GM10248 (cell line): ENCODE measurements at regions not wholly inside any gene's neighbourhood (a gene's known extent, or its start where the extent isn't known, plus 50 kb on each side); places are given as distances from the start of the nearest gene placed in this dataset.

Experiments
- CTCF ChIA-PET: fragments of 300-600 bp; sonication (Branson Sonifier 250); formaldehyde crosslinking; extraction: SDS; loops from one replicate; lab custom pipeline; 2021; ENCODE audit warnings: antibody characterized with exemption; lab: Yijun Ruan, JAX
- POLR2A ChIA-PET: fragments of 350-650 bp; sonication (Branson Sonifier 250); formaldehyde crosslinking; extraction: SDS; loops from one replicate; lab custom pipeline; 2020; ENCODE audit warnings: antibody characterized with exemption; lab: Yijun Ruan, JAX
- DNase-seq: peaks from one replicate; pipeline ENCODE4 v3.0.0; 2012; ENCODE audit errors: extremely low spot score
- TF ChIP-seq, protein P1 (sequence below): IDR thresholded peaks from 2 replicates; pipeline ENCODE4 v1.5.1; 2012; ENCODE audit warnings: mild to moderate bottlenecking, low read depth; ENCODE audit errors: extremely low read depth, missing control alignments, control extremely low read depth

DNA sequence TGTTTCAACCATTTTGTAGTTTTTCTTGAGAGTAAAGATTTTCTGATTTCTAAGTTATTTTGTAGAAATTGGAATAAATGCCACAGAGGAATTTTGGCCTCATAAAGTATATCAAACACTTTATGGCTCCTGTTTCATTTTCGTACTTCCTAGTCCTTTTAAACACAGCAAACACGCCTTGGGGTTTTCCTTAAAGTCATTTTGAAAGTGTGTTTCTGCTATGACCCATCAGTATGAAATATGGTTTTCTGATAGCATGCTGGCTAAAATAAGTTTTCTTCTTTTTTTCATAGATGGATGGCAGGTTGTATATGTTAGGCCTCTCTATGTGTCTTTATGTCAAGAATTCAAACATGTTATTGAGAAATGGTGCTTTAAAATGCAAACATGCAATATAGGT, 940.1 kb upstream of the TMPRSS15 start:
- TF ChIP-seq, protein P1, sequence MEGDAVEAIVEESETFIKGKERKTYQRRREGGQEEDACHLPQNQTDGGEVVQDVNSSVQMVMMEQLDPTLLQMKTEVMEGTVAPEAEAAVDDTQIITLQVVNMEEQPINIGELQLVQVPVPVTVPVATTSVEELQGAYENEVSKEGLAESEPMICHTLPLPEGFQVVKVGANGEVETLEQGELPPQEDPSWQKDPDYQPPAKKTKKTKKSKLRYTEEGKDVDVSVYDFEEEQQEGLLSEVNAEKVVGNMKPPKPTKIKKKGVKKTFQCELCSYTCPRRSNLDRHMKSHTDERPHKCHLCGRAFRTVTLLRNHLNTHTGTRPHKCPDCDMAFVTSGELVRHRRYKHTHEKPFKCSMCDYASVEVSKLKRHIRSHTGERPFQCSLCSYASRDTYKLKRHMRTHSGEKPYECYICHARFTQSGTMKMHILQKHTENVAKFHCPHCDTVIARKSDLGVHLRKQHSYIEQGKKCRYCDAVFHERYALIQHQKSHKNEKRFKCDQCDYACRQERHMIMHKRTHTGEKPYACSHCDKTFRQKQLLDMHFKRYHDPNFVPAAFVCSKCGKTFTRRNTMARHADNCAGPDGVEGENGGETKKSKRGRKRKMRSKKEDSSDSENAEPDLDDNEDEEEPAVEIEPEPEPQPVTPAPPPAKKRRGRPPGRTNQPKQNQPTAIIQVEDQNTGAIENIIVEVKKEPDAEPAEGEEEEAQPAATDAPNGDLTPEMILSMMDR, result no peak
- DNase-seq, result no peak
- CTCF ChIA-PET, result no interaction called here
- POLR2A ChIA-PET, result no interaction called here

DNA sequence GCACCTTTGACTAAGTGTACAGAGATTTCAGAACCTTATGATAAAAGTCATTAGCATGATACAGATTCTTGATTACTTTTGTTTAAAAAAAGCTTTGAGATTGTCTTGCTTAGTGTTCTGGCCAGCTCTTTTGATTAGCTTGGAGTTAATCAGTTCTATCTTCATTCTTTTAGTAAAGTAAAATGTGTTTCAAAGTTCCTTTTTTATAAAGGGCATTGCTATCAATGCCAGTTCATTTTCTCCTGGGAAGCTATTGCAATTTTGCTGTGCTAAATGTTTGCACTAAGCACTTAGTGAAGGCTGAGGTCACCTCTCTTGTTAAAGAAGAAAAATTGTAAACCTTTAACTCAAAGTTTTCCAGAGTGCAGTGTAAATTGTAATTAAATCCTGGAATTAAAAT, 946.7 kb upstream of the TMPRSS15 start:
- CTCF ChIA-PET, result interaction anchor here (0.7 to 1.1 kb wide), 3 partner anchors 23 to 107 kb away, joined by 3 read pairs; no protein-coding TSS in a partner anchor
- POLR2A ChIA-PET, result no interaction called here

DNA sequence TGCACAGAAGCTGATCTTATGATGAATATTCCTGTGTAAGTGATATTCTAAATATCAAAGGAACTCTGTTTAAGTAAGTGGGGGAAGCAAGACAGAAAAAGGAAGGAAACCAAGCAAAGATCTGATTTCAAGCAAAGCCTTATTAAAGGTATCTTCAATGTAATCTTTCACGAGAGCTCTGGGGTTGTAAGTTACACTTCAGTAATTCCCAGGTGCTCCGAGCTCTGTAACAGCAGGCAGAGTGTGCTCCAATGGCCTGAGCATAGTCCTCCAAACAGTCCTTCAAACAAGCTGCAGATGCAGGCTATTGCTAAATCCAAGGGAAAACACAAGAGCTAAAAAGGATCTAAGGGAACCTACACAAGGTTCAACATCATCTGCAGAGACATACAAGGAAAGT, 949.7 kb upstream of the TMPRSS15 start:
- DNase-seq, result no peak
- ChIA-PET POLR2A (no interaction called here), CTCF (no interaction called here)
- TF ChIP-seq, protein P1, result no peak

More for the DNA sequence above, 946.7 kb upstream of the TMPRSS15 start:
- TF ChIP-seq, protein P1, result no peak
- DNase-seq, result no peak

DNA sequence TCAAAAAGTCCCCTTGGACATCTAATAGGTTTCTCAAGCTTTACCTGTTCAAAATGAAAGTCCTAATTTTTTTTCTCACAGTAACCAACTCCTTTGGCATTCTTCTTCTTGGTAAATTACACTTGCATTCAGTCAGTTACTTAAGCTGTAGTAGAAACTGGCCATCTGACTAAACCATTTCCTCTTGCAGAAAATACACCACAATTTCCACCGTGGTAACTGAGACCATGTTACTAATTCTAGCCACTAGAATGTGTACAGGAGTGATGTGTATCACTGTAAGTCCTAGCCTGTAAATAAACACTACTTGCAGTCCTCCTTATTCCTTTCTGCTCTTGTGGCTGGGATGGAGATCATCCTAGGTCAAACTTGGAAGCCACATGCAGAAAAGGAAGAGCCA, 965.4 kb upstream of the TMPRSS15 start:
- CTCF ChIA-PET, result no interaction called here

DNA sequence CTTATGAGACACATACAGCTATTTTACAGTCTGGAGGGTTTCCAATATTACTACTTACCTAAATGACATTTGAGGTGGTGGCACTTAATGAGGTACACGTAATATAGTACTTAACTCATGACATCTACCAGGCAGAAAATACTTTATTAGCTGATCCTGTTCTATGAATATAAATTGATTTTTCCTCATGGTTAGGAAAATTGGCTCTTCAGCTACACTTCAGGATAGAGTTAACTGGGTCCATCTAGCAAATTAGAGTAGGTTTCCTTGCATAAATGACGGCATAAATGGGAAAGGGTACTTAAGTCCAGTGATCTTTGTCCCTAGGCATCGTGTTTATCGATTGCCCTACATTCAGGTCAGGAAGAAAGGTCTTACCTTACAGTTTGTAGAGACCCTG, 988.8 kb upstream of the TMPRSS15 start:
- POLR2A ChIA-PET, result no interaction called here
- no peak for DNase-seq
- TF ChIP-seq, protein P1, result no peak
- CTCF ChIA-PET, result no interaction called here

More for the DNA sequence above, 965.4 kb upstream of the TMPRSS15 start:
- no peak for DNase-seq
- TF ChIP-seq, protein P1, result no peak
- POLR2A ChIA-PET, result no interaction called here

DNA sequence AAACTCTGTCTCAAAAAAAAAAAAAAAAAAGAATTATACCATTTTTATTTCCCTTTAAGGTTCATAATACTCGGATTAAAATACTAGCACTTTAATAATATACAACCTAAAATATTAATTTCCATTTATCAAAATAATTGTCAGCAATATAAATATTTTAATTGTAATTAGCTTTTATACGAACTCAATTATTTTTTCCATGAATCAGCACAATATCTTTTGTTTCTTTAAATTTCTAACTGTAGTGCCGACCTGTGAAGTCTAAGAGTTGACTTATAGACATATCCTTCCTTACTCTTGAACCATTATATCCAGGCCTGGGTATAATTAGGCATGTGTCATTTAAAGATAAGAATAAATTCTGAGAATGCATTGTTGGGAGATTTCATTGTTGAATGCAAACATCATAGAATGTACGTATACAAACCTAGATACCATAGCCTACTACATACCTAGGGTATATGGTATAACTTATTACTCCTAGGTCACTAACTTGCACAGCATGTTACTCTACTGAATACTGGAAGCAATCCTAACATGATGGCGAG, 996.7 kb upstream of the TMPRSS15 start:
- ChIA-PET POLR2A (no interaction called here), CTCF (no interaction called here)
- no peak for DNase-seq
- TF ChIP-seq, protein P1, result no peak
